Neural cell (in vitro differentiated cells): ENCODE measurements at regions not wholly inside any gene's neighbourhood (a gene's known extent, or its start where the extent isn't known, plus 50 kb on each side); places are given as distances from the start of the nearest gene placed in this dataset.

ENCODE experiments used
- H2AFZ ChIP-seq: fragments of 200-600, 300-800 bp; sonication (generic), shearing (Covaris generic); 2 replicates; pipeline ENCODE4 v1.6.0; 2014; ENCODE audit warnings: low read depth, mild to moderate bottlenecking, antibody characterized with exemption, low read length, moderate library complexity
- H3F3A ChIP-seq: fragments of 200-600 bp; shearing (Covaris generic); 2 replicates; pipeline ENCODE4 v1.6.1; 2016; ENCODE audit warnings: mild to moderate bottlenecking, moderate library complexity, mixed read lengths, antibody characterized with exemption, low read length; ENCODE audit not compliant: insufficient read depth, poor library complexity, severe bottlenecking
- H3K27ac ChIP-seq: fragments of 200-600, 300-800 bp; sonication (generic), shearing (Covaris generic); 2 replicates; pipeline ENCODE4 v1.5.1; 2014; ENCODE audit warnings: mild to moderate bottlenecking, low read length, moderate library complexity
- H3K27me3 ChIP-seq: fragments of 300-800, 200-600 bp; sonication (generic), shearing (Covaris generic); 2 replicates; pipeline ENCODE4 v1.6.0; 2014; ENCODE audit warnings: mild to moderate bottlenecking, low read depth, low read length, moderate library complexity; ENCODE audit not compliant: insufficient read depth
- H3K36me3 ChIP-seq: fragments of 300-800, 200-600 bp; sonication (generic), shearing (Covaris generic); 2 replicates; pipeline ENCODE4 v1.5.1; 2014; ENCODE audit warnings: mild to moderate bottlenecking, antibody characterized with exemption, low read length, moderate library complexity; ENCODE audit not compliant: insufficient read depth
- H3K4me2 ChIP-seq: fragments of 300-800, 200-600 bp; sonication (generic), shearing (Covaris generic); 2 replicates; pipeline ENCODE4 v1.6.0; 2014; ENCODE audit warnings: mild to moderate bottlenecking, low read length
- H3K4me3 ChIP-seq: fragments of 300-800, 200-600 bp; sonication (generic), shearing (Covaris generic); 2 replicates; pipeline ENCODE4 v1.5.1; 2014; ENCODE audit warnings: mild to moderate bottlenecking, low read length, moderate library complexity
- H3K79me2 ChIP-seq: fragments of 200-600 bp; shearing (Covaris generic); replicated peaks from 2 replicates; pipeline ENCODE4 v1.6.0; 2014; ENCODE audit warnings: mild to moderate bottlenecking, low read length, moderate library complexity; ENCODE audit not compliant: insufficient read depth
- H3K9ac ChIP-seq: fragments of 300-800, 200-600 bp; sonication (generic), shearing (Covaris generic); 2 replicates; pipeline ENCODE4 v1.6.1; 2016; ENCODE audit warnings: mild to moderate bottlenecking, low read length, mixed read lengths
- H3K9me2 ChIP-seq: fragments of 200-600 bp; shearing (Covaris generic); 2 replicates; pipeline ENCODE4 v1.6.1; 2016; ENCODE audit warnings: mild to moderate bottlenecking, low read length, mixed read lengths; ENCODE audit not compliant: insufficient read depth
- H3K9me3 ChIP-seq: fragments of 200-600, 300-800 bp; sonication (generic), shearing (Covaris generic); 2 replicates; pipeline ENCODE4 v1.6.1; 2016; ENCODE audit warnings: mild to moderate bottlenecking, mixed run types, low read length, moderate library complexity, mixed read lengths
- H4K20me1 ChIP-seq: fragments of 200-600 bp; shearing (Covaris generic); 2 replicates; pipeline ENCODE4 v1.6.1; 2016; ENCODE audit warnings: mild to moderate bottlenecking, mixed run types; ENCODE audit not compliant: insufficient read depth
- EP300 ChIP-seq: fragments of 450-650 bp; conservative IDR thresholded peaks from 2 replicates; pipeline ENCODE4 v1.6.1; 2014; ENCODE audit warnings: antibody characterized with exemption, mild to moderate bottlenecking, moderate library complexity; ENCODE audit not compliant: poor library complexity, severe bottlenecking
- EZH2 ChIP-seq: fragments of 200-600, 300-800 bp; shearing (Covaris generic), sonication (generic); IDR thresholded peaks from 2 replicates; pipeline ENCODE4 v1.6.1; 2014; ENCODE audit warnings: antibody characterized with exemption, low read length, borderline replicate concordance, mild to moderate bottlenecking; ENCODE audit not compliant: insufficient read depth, poor library complexity, severe bottlenecking
- MXI1 ChIP-seq: fragments of 450-650 bp; conservative IDR thresholded peaks from 2 replicates; pipeline ENCODE4 v1.6.1; 2014; ENCODE audit warnings: antibody characterized with exemption, mild to moderate bottlenecking; ENCODE audit not compliant: poor library complexity, severe bottlenecking
- POLR2AphosphoS5 ChIP-seq: IDR thresholded peaks from 2 replicates; pipeline ENCODE4 v1.6.1; 2012
- RAD21 ChIP-seq: fragments of 450-650 bp; conservative IDR thresholded peaks from 2 replicates; pipeline ENCODE4 v1.6.1; 2014; ENCODE audit warnings: antibody characterized with exemption, mild to moderate bottlenecking, moderate library complexity
- SMC3 ChIP-seq: fragments of 450-650 bp; conservative IDR thresholded peaks from 2 replicates; pipeline ENCODE4 v1.6.1; 2014; ENCODE audit warnings: antibody characterized with exemption, mild to moderate bottlenecking, moderate library complexity; ENCODE audit not compliant: poor library complexity
- TAF1 ChIP-seq: IDR thresholded peaks from 2 replicates; pipeline ENCODE4 v1.6.1; 2012; ENCODE audit warnings: low read depth
- TF ChIP-seq, protein P1 (sequence below): fragments of 450-650 bp; IDR thresholded peaks from 2 replicates; pipeline ENCODE4 v1.5.1; 2014; ENCODE audit warnings: antibody characterized with exemption, mild to moderate bottlenecking, moderate library complexity; ENCODE audit not compliant: poor library complexity, severe bottlenecking
- TF ChIP-seq, protein P2 (sequence below): IDR thresholded peaks from 2 replicates; pipeline ENCODE4 v1.6.1; 2012; ENCODE audit warnings: borderline replicate concordance

DNA sequence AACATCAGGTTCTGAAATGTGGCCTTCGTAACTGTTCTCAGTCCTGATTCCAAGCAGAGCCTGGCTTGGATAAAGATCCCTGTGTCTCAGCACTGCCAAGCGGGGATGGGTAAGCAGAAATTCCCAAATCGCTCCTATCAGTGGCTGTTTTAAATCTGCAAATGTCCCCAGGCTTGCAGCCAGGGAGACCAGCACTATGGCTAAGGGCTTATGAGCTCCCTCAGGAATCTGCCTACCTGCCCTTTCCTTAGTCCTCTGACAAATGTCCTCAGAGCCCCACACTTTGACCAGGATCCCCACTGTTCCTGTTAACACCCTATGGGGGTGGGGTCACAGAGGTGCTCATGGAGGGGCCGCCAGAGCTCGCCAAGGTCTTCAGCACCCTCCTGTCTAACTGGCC, 1062.8 kb downstream of the UQCRFS1 start:
- Histone ChIP-seq H3K79me2 (no peaks in the 10 kb centered on the region), H3K9me2 (no peaks in the 10 kb centered on the region), H3K9ac (no peak overlapping the region), H3K4me3 (no peak overlapping the region), H3K36me3 (no peaks in the 10 kb centered on the region), H3K27me3 (no peaks in the 10 kb centered on the region), H3K4me2 (no peak overlapping the region), H3F3A (no peaks in the 10 kb centered on the region), H3K27ac (no peak overlapping the region), H3K9me3 (no peaks in the 10 kb centered on the region), H2AFZ (no peak overlapping the region), H4K20me1 (no peaks in the 10 kb centered on the region)
- TF ChIP-seq EZH2 (no peak), EP300 (no peak)
- TF ChIP-seq, protein P1, sequence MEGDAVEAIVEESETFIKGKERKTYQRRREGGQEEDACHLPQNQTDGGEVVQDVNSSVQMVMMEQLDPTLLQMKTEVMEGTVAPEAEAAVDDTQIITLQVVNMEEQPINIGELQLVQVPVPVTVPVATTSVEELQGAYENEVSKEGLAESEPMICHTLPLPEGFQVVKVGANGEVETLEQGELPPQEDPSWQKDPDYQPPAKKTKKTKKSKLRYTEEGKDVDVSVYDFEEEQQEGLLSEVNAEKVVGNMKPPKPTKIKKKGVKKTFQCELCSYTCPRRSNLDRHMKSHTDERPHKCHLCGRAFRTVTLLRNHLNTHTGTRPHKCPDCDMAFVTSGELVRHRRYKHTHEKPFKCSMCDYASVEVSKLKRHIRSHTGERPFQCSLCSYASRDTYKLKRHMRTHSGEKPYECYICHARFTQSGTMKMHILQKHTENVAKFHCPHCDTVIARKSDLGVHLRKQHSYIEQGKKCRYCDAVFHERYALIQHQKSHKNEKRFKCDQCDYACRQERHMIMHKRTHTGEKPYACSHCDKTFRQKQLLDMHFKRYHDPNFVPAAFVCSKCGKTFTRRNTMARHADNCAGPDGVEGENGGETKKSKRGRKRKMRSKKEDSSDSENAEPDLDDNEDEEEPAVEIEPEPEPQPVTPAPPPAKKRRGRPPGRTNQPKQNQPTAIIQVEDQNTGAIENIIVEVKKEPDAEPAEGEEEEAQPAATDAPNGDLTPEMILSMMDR, result no peak

DNA sequence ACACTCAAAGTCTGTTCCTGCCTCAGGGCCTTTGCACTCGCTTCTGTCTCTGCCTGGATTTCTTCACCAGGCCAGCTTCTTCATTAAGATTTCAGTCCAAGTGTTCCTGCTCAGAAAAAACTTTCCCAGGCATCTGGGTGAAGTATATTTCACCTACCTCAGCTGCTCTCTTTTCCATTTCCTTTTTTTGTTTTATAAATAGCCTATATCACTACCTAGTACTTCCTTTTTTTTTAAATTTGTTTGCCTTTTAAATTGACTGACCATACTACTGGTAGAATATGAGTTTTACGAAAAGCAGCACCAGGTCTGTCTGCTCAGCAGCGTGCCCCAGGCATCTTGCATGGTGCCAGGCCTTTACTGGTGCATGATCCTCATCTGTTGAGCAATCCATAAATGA, 1064.4 kb downstream of the UQCRFS1 start:
- H3K9ac ChIP-seq, result no peak overlapping the region
- H2AFZ ChIP-seq, result no peak overlapping the region
- no peaks in the 10 kb centered on the region for H4K20me1 ChIP-seq
- no peak overlapping the region for H3K4me3 ChIP-seq
- no peaks in the 10 kb centered on the region for H3K79me2 ChIP-seq
- H3F3A ChIP-seq, result no peaks in the 10 kb centered on the region
- H3K9me2 ChIP-seq, result no peaks in the 10 kb centered on the region
- H3K27me3 ChIP-seq, result no peaks in the 10 kb centered on the region
- H3K4me2 ChIP-seq, result no peak overlapping the region
- no peaks in the 10 kb centered on the region for H3K36me3 ChIP-seq
- no peaks in the 10 kb centered on the region for H3K9me3 ChIP-seq
- no peak for TF ChIP-seq EP300
- no peak for TF ChIP-seq RAD21
- no peak for TF ChIP-seq SMC3
- no peak for TF ChIP-seq TAF1
- TF ChIP-seq, protein P2, sequence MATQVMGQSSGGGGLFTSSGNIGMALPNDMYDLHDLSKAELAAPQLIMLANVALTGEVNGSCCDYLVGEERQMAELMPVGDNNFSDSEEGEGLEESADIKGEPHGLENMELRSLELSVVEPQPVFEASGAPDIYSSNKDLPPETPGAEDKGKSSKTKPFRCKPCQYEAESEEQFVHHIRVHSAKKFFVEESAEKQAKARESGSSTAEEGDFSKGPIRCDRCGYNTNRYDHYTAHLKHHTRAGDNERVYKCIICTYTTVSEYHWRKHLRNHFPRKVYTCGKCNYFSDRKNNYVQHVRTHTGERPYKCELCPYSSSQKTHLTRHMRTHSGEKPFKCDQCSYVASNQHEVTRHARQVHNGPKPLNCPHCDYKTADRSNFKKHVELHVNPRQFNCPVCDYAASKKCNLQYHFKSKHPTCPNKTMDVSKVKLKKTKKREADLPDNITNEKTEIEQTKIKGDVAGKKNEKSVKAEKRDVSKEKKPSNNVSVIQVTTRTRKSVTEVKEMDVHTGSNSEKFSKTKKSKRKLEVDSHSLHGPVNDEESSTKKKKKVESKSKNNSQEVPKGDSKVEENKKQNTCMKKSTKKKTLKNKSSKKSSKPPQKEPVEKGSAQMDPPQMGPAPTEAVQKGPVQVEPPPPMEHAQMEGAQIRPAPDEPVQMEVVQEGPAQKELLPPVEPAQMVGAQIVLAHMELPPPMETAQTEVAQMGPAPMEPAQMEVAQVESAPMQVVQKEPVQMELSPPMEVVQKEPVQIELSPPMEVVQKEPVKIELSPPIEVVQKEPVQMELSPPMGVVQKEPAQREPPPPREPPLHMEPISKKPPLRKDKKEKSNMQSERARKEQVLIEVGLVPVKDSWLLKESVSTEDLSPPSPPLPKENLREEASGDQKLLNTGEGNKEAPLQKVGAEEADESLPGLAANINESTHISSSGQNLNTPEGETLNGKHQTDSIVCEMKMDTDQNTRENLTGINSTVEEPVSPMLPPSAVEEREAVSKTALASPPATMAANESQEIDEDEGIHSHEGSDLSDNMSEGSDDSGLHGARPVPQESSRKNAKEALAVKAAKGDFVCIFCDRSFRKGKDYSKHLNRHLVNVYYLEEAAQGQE, result no peak
- TF ChIP-seq POLR2AphosphoS5, result no peak
- no peak for TF ChIP-seq EZH2
- TF ChIP-seq, protein P1, result no peak
- TF ChIP-seq MXI1, result no peak
- no peak overlapping the region for H3K27ac ChIP-seq
